Right lobe of liver (tissue), 6 donors: ENCODE measurements at regions not wholly inside any gene's neighbourhood (a gene's known extent, or its start where the extent isn't known, plus 50 kb on each side); places are given as distances from the start of the nearest gene placed in this dataset.

Source experiments
- ATAC-seq, 4 donors: fragments of 200-7000 bp; cut with Tn5 transposase; one replicate each; pipeline ENCODE4 v1.9.1; 2020; ENCODE audit warnings: mild to moderate bottlenecking in 4 of 4, moderate library complexity in 4 of 4
- DNase-seq, 3 donors: peaks; one replicate each; pipeline ENCODE4 v3.0.0-alpha.2; 2020
- H3K27ac ChIP-seq, 3 donors: fragments of 200-600 bp; one replicate each; pipeline ENCODE4 v1.8.0; 2022
- H3K27me3 ChIP-seq, 2 donors: fragments of 200-600 bp; one replicate each; pipeline ENCODE4 v1.8.0; 2022
- H3K36me3 ChIP-seq, 4 donors: fragments of 200-600 bp; sonication (generic) in 1 of 4; one replicate each; pipeline versions ENCODE4 v1.5.1 to v1.8.0; 2017 to 2022; ENCODE audit warnings: control low read depth in 1 of 4
- H3K4me1 ChIP-seq, 4 donors: fragments of 200-600 bp; sonication (generic) in 1 of 4; one replicate each; pipeline versions ENCODE4 v1.5.1 to v1.8.0; 2017 to 2022; ENCODE audit warnings: control low read depth in 1 of 4
- H3K4me3 ChIP-seq, 3 donors: fragments of 200-600 bp; one replicate each; pipeline ENCODE4 v1.8.0; 2022
- H3K9me3 ChIP-seq, 4 donors: fragments of 200-600 bp; sonication (generic) in 1 of 4; one replicate each; pipeline versions ENCODE4 v1.5.1 to v1.8.0; 2017 to 2022; ENCODE audit warnings: control low read depth in 1 of 4
- POLR2A ChIP-seq: fragments of 450-650 bp; IDR thresholded peaks from one replicate; pipeline ENCODE4 v1.6.1; 2017; ENCODE audit warnings: antibody characterized with exemption, mild to moderate bottlenecking
- WGBS: methylation state at CpG from one replicate; pipeline ENCODE4 v1.1.6; 2018; ENCODE audit warnings: low coverage, low lambda C conversion rate; ENCODE audit not compliant: insufficient coverage; ENCODE audit errors: missing lambda C conversion rate; 5-methylcytosine and 5-hydroxymethylcytosine counted together
- intact Hi-C, 2 donors: fragments of 100-400 bp; cut with DNase I; formaldehyde crosslinking; loops; one replicate each; pipeline versions ENCODE4 v1.11.2 to v1.14.1; 2022
- TF ChIP-seq, protein P1 (sequence below), 4 donors: fragments of 200-600 bp in 3 of 4; fragments of 450-650 bp in 1 of 4; IDR thresholded peaks; one replicate each; pipeline versions ENCODE4 v1.5.1 to v1.8.0; 2016 to 2022; ENCODE audit warnings: antibody characterized with exemption in 4 of 4, mild to moderate bottlenecking in 2 of 4
- donor health status: DM: no; HTN: yes; CAD: no.
- donor health status: DM: no; HTN: no; CAD: no.
- donor health status: DM: no; HTN: no; CAD: no.
- donor health status: DM: no; HTN: yes; CAD: no.
- donor health status: DM: no; HTN: yes; CAD: no.

DNA sequence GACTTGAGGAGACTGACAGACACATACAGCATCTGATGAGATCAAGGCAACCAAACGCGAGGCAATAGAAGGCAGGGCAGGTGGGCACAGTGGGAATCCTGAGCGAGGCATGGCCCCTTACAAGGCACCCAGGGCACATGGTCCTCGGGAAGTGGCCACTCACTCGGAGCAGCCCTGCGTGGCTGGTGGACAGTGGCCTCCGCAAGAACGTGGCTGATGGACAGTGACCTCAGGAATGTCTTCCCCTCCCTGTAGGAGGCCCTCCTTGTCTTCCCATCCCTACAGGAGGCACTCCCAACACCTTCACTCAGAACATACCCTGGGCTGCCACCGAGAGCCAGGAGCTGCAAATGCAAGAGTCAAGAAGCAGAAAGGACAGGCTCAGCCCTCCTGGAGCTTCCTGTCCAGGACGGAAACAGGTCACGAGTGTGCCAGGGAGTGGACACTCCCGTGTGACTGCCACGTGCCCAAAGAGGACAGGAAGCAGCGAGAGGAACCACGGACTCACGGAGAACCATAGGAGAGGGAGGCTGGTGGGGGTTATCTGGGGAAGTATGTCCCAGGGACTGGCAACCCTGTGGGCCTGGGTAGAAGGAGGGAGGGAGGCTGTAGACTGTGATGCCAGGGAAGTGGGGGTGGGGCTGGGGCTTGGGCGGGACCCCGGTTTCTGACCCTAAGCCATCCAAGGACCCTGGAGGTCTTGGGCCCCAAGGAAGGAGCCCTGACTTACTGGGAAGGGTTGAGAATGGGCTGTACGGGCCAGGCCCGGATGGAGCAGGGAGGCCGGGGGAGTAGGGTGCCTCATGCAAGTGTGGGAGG lies 321.9 kb upstream of the IRX4 start:
- DNase-seq, result no peak
- no peaks in the 10 kb centered on the region for H3K9me3 ChIP-seq
- WGBS, result 47% methylated on average over 12 of the region's 21 CpGs

DNA sequence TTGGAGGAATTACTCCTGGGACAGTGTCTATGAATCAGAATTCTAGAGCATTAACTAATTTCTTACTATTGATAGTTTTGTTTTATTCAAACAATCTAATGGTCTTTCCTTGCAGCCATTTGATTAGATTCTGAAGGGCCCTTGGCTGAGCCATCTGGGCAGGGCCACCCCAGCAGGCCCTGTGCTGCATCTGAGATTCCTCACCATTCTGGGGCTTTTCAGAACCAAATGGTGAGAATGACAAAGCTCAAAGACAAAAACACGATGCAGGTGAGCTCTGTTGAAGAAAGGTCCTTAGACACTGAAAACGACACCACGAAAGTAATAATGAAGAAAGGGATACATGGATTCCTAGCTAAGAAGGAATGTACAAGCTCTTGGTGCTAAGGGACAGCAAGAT lies 321.0 kb upstream of the IRX4 start:
- WGBS, result 31% methylated on average over 3 of the region's 3 CpGs
- intact Hi-C loops, result no loop called here
- DNase-seq (no peak), ATAC-seq (no peak)
- no peaks in the 10 kb centered on the region for H3K9me3 ChIP-seq
- no peaks in the 10 kb centered on the region for H3K4me1 ChIP-seq
- H3K36me3 ChIP-seq, result no peaks in the 10 kb centered on the region
- TF ChIP-seq POLR2A, result no peak
- TF ChIP-seq, protein P1, sequence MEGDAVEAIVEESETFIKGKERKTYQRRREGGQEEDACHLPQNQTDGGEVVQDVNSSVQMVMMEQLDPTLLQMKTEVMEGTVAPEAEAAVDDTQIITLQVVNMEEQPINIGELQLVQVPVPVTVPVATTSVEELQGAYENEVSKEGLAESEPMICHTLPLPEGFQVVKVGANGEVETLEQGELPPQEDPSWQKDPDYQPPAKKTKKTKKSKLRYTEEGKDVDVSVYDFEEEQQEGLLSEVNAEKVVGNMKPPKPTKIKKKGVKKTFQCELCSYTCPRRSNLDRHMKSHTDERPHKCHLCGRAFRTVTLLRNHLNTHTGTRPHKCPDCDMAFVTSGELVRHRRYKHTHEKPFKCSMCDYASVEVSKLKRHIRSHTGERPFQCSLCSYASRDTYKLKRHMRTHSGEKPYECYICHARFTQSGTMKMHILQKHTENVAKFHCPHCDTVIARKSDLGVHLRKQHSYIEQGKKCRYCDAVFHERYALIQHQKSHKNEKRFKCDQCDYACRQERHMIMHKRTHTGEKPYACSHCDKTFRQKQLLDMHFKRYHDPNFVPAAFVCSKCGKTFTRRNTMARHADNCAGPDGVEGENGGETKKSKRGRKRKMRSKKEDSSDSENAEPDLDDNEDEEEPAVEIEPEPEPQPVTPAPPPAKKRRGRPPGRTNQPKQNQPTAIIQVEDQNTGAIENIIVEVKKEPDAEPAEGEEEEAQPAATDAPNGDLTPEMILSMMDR (IDR thresholded peaks at IDR 0.05), result no peak
- H3K27ac ChIP-seq, result no peak overlapping the region
- H3K4me3 ChIP-seq, result no peak overlapping the region
- peaks cover 0 to 4% of the 10 kb centered on the region in 2 donors for H3K27me3 ChIP-seq

More for the DNA sequence above, 321.9 kb upstream of the IRX4 start:
- Histone ChIP-seq H3K4me3 (no peak overlapping the region), H3K36me3 (no peaks in the 10 kb centered on the region), H3K4me1 (no peaks in the 10 kb centered on the region), H3K27me3 (peaks cover 0 to 9% of the 10 kb centered on the region in 2 donors), H3K27ac (no peak overlapping the region)
- TF ChIP-seq, protein P1 (IDR thresholded peaks at IDR 0.05), result no peak
- no peak for TF ChIP-seq POLR2A
- no peak for ATAC-seq
- intact Hi-C loops, result no loop called here

DNA sequence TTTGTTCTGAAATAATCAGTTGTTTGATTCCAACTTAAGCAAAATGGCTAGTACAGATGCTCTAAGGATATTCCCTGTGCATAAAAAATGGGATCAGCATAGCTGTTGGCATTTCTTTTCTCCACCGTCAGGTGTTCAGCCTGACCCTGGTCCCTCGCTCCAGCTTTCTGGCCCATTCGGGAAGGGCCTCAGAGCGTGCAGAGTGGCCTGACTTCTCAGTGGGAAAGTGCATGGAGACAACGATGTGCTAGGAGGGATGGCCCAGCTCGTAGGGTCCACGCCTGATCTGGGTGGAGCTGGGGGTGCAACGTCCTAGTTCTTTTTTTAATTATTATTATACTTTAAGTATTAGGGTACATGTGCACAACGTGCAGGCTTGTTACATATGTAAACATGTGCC lies 319.1 kb upstream of the IRX4 start:
- 60% methylated on average over 8 of the region's 9 CpGs for WGBS
- no peak overlapping the region for H3K4me3 ChIP-seq
- no peak for TF ChIP-seq POLR2A
- no peaks in the 10 kb centered on the region for H3K9me3 ChIP-seq
- ATAC-seq (no peak), DNase-seq (no peak)
- H3K27ac ChIP-seq, result no peak overlapping the region
- intact Hi-C loops, result no loop called here
- no peaks in the 10 kb centered on the region for H3K27me3 ChIP-seq
- H3K36me3 ChIP-seq, result no peaks in the 10 kb centered on the region
- H3K4me1 ChIP-seq, result no peaks in the 10 kb centered on the region

DNA sequence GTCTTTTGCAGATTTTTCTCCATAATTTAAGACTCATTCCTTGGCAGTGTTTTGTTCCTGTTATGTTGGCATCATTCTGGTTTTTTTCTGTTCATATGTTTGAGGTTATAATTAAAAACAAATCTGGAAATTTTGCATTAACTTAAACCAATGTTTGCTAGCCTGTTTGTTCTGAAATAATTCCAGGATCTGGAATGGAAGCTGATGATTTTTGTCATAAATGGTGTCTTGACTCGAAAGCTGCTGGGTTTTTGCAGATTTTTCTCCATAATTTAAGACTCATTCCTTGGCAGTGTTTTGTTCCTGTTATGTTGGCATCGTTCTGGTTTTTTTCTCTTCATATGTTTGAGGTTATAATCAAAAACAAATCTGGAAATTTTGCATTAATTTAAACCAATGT lies 318.7 kb upstream of the IRX4 start:
- DNase-seq (no peak), ATAC-seq (no peak)
- H3K4me1 ChIP-seq, result no peaks in the 10 kb centered on the region
- no peak overlapping the region for H3K4me3 ChIP-seq
- TF ChIP-seq, protein P1 (IDR thresholded peaks at IDR 0.05), result no peak
- TF ChIP-seq POLR2A, result no peak
- H3K27me3 ChIP-seq, result no peaks in the 10 kb centered on the region
- H3K36me3 ChIP-seq, result no peaks in the 10 kb centered on the region
- no peaks in the 10 kb centered on the region for H3K9me3 ChIP-seq
- 26% methylated on average over 2 of the region's 2 CpGs for WGBS
- intact Hi-C loops, result no loop called here
- H3K27ac ChIP-seq, result no peak overlapping the region

DNA sequence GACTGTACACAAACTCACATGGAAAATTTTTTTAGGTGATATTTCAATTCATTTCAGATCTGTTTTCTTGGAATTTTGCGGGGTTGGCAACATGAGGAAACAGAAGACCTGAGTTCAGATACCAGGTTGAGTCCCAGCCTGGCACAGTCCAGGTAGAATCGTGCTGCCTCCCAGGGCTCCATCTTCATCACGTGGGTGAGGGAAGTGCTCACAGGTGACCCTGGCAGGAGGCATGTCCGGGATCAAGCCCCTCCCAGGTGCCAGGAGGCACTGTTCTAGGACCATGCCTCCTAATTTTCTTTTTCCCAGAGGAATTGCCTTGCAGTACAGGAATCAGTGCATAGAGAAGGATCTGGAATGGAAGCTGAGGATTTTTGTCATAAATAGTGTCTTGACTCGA lies 318.3 kb upstream of the IRX4 start:
- 40% methylated on average over 5 of the region's 5 CpGs for WGBS
- ATAC-seq (no peak), DNase-seq (no peak)
- H3K36me3 ChIP-seq, result no peaks in the 10 kb centered on the region
- TF ChIP-seq, protein P1 (IDR thresholded peaks at IDR 0.05), result no peak
- TF ChIP-seq POLR2A, result no peak
- no peak overlapping the region for H3K27ac ChIP-seq
- H3K27me3 ChIP-seq, result no peaks in the 10 kb centered on the region
- no peaks in the 10 kb centered on the region for H3K9me3 ChIP-seq
- no peaks in the 10 kb centered on the region for H3K4me1 ChIP-seq
- H3K4me3 ChIP-seq, result no peak overlapping the region
- intact Hi-C loops, result no loop called here
